Endothelial cell of umbilical vein (primary cell): ENCODE measurements at regions not wholly inside any gene's neighbourhood (a gene's known extent, or its start where the extent isn't known, plus 50 kb on each side); places are given as distances from the start of the nearest gene placed in this dataset.

Experiments used
- BruUV-seq: library from RNA; stranded (reverse); fragments of 400-500 nt; replicated peaks from 2 replicates; lab custom pipeline; 2021; lab: Mats Ljungman, UMichigan
- CTCF ChIA-PET: fragments of 300-600, 350-600 bp; sonication (Branson Sonifier 250); formaldehyde crosslinking; loops from one replicate; lab custom pipeline; 2021; ENCODE audit warnings: antibody characterized with exemption, inconsistent platforms; lab: Charles Lee
- POLR2A ChIA-PET: fragments of 300-600, 350-600 bp; sonication (Branson Sonifier 250); formaldehyde crosslinking; loops from one replicate; lab custom pipeline; 2021; ENCODE audit warnings: antibody characterized with exemption, inconsistent platforms; lab: Charles Lee
- DNase-seq: peaks from one replicate; pipeline ENCODE4 v3.0.0-alpha.2; 2011; ENCODE audit warnings: low read depth, low spot score
- FAIRE-seq: peaks from 2 replicates; lab custom pipeline; 2011; peaks lifted over from hg19 to GRCh38; lab: Jason Lieb, UNC
- H2AFZ ChIP-seq: 2 replicates; pipeline ENCODE4 v1.6.0; 2012; ENCODE audit warnings: low read depth, low read length, control low read depth, inconsistent platforms
- H3K27ac ChIP-seq: 2 replicates; pipeline ENCODE4 v1.5.1; 2011; ENCODE audit warnings: low read depth, mild to moderate bottlenecking, control low read depth, low read length, moderate library complexity; ENCODE audit not compliant: insufficient read depth
- H3K27me3 ChIP-seq, 2 experiments: 2 replicates each; pipeline versions ENCODE4 v1.6.0 to v1.6.1; 2011; ENCODE audit warnings: low read length in 2 of 2, mixed read lengths in 1 of 2; ENCODE audit not compliant: control insufficient read depth in 2 of 2, insufficient read depth in 2 of 2
- H3K36me3 ChIP-seq, 2 experiments: 2 replicates in 1 of 2; 3 replicates in 1 of 2; pipeline ENCODE4 v1.5.1; 2011; ENCODE audit warnings: low read length in 2 of 2, mild to moderate bottlenecking in 1 of 2, moderate library complexity in 1 of 2; ENCODE audit not compliant: control insufficient read depth in 2 of 2, insufficient read depth in 2 of 2; ENCODE audit errors: extremely low read depth in 1 of 2
- H3K4me1 ChIP-seq: 3 replicates; pipeline ENCODE4 v1.5.1; 2011; ENCODE audit warnings: mild to moderate bottlenecking, low read length; ENCODE audit not compliant: control insufficient read depth, insufficient read depth; ENCODE audit errors: extremely low read depth
- H3K4me2 ChIP-seq: 2 replicates; pipeline ENCODE4 v1.6.1; 2011; ENCODE audit warnings: low read length, control low read depth, mixed read lengths; ENCODE audit not compliant: insufficient read depth
- H3K4me3 ChIP-seq, 3 experiments: fragments of 200-600 bp in 1 of 3; sonication (generic), shearing (Covaris generic) in 1 of 3; replicated peaks in 1 of 3; 2 replicates each; pipeline ENCODE4 v1.5.1; 2011 to 2016; ENCODE audit warnings: control low read depth in 3 of 3, low read length in 3 of 3, mild to moderate bottlenecking in 2 of 3, inconsistent platforms in 1 of 3, low read depth in 1 of 3, moderate library complexity in 1 of 3; ENCODE audit not compliant: insufficient read depth in 1 of 3
- H3K79me2 ChIP-seq: 2 replicates; pipeline ENCODE4 v1.6.0; 2012; ENCODE audit warnings: low read length, inconsistent platforms; ENCODE audit not compliant: control insufficient read depth, insufficient read depth
- H3K9ac ChIP-seq: replicated peaks from 2 replicates; pipeline ENCODE3; 2011; ENCODE audit warnings: low read length, control low read depth; ENCODE audit not compliant: insufficient read depth; ENCODE audit errors: extremely low read depth
- H3K9me1 ChIP-seq: replicated peaks from 3 replicates; pipeline ENCODE4 v1.6.0; 2011; ENCODE audit warnings: mild to moderate bottlenecking, low read length; ENCODE audit not compliant: control insufficient read depth, insufficient read depth; ENCODE audit errors: extremely low read depth
- H3K9me3 ChIP-seq: replicated peaks from 2 replicates; pipeline ENCODE4 v1.5.1; 2012; ENCODE audit warnings: low read length, inconsistent platforms; ENCODE audit not compliant: control insufficient read depth, insufficient read depth
- H4K20me1 ChIP-seq: replicated peaks from 2 replicates; pipeline ENCODE3; 2011; ENCODE audit warnings: mild to moderate bottlenecking, low read length; ENCODE audit not compliant: control insufficient read depth, insufficient read depth; ENCODE audit errors: extremely low read depth
- EZH2 ChIP-seq: IDR thresholded peaks from 2 replicates; pipeline ENCODE4 v1.6.1; 2012; ENCODE audit warnings: borderline replicate concordance, low read depth, mild to moderate bottlenecking, moderate library complexity, low read length, inconsistent platforms; ENCODE audit not compliant: severe bottlenecking
- FOS ChIP-seq: IDR thresholded peaks from 2 replicates; pipeline ENCODE4 v1.6.1; 2011; ENCODE audit warnings: mild to moderate bottlenecking, low read length, moderate library complexity, borderline replicate concordance; ENCODE audit not compliant: insufficient read depth
- GATA2 ChIP-seq: IDR thresholded peaks from 2 replicates; pipeline ENCODE4 v1.7.0; 2011; ENCODE audit warnings: low read depth, mild to moderate bottlenecking, moderate library complexity, mixed read lengths, low read length; ENCODE audit not compliant: insufficient read length, insufficient read depth
- JUN ChIP-seq: IDR thresholded peaks from 2 replicates; pipeline ENCODE4 v1.6.1; 2011; ENCODE audit warnings: borderline replicate concordance, low read depth; ENCODE audit not compliant: insufficient read length, insufficient read depth
- MAX ChIP-seq: IDR thresholded peaks from 2 replicates; pipeline ENCODE4 v1.6.1; 2011; ENCODE audit not compliant: insufficient read depth, insufficient read length
- MYC ChIP-seq: IDR thresholded peaks from one replicate; pipeline ENCODE4 v1.6.1; 2011; ENCODE audit warnings: mild to moderate bottlenecking, low read depth, low read length
- POLR2A ChIP-seq: IDR thresholded peaks from 2 replicates; pipeline ENCODE4 v1.6.1; 2012; ENCODE audit warnings: low read depth, mild to moderate bottlenecking, control low read depth, low read length
- POLR2AphosphoS5 ChIP-seq: IDR thresholded peaks from 2 replicates; pipeline ENCODE4 v1.6.1; 2012; ENCODE audit warnings: low read depth, mild to moderate bottlenecking, control low read depth, low read length, moderate library complexity; ENCODE audit not compliant: insufficient read depth
- dilution Hi-C: fragments of 300-500 bp; cut with MboI; formaldehyde crosslinking; loops from one replicate; pipeline ENCODE4 v1.15.0; 2019; ENCODE audit warnings: low sequenced_read_pairs; ENCODE audit not compliant: extremely low pct_ligation_motif_present
- intact Hi-C: fragments of 100-400 bp; cut with micrococcal nuclease; formaldehyde crosslinking; loops from one replicate; pipeline ENCODE4 v1.10.0; 2022
- TF ChIP-seq, protein P1 (sequence below), 2 donors: IDR thresholded peaks; 1 replicate in 1 of 2; 2 replicates in 1 of 2; pipeline ENCODE4 v1.5.1; 2011; ENCODE audit warnings: low read length in 2 of 2, mild to moderate bottlenecking in 2 of 2, moderate library complexity in 2 of 2, control low read depth in 1 of 2, inconsistent platforms in 1 of 2, low read depth in 1 of 2; ENCODE audit not compliant: insufficient read depth in 1 of 2; ENCODE audit errors: extremely low read depth in 1 of 2

- Histone ChIP-seq H3K79me2 (no peaks in the 10 kb centered on the region), H2AFZ (no peak overlapping the region), H3K27me3 (peaks cover 0 to 2% of the 10 kb centered on the region in 2 experiments), H3K4me3 (no peak overlapping the region), H3K27ac (no peak overlapping the region), H4K20me1 (no peaks in the 10 kb centered on the region), H3K9me3 (no peaks in the 10 kb centered on the region), H3K36me3 (no peaks in the 10 kb centered on the region), H3K9me1 (no peaks in the 10 kb centered on the region), H3K9ac (no peak overlapping the region), H3K4me2 (no peak overlapping the region), H3K4me1 (no peaks in the 10 kb centered on the region)
- POLR2A ChIA-PET = no interaction called here
- CTCF ChIA-PET = no interaction called here
- FAIRE-seq (no peak), DNase-seq (no peak)
- no peak for TF ChIP-seq GATA2
- no peak for TF ChIP-seq EZH2
- dilution Hi-C loops = no loop called here
- BruUV-seq = no TSS peak
- intact Hi-C loops = no loop called here
Measured at GRCh38 chr2:176851889-176852483, 360.6 kb upstream of the HNRNPA3 start.

DNA sequence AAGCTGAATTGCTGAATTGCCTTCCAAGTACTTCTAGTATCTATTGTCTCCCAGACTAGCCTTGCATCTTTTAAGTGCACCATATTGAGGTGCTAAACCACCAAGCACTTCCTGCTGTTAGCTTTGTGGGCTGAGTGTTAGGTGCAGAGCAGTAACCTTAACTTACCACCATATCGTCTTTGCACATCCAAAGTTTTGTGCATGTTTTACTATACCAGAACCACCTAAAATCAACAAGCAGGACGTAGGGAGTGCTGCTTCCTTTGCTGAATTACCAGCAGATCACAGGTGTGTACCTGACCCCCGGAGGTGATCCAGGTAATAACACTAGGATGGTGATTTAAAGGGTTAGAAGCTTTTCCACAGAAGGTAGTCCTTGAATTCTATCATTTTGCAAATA lies 359.9 kb upstream of the HNRNPA3 start:
- H2AFZ ChIP-seq = no peak overlapping the region
- TF ChIP-seq FOS (no peak), POLR2AphosphoS5 (no peak), MYC (no peak), MAX (no peak), POLR2A (no peak), GATA2 (no peak), EZH2 (no peak), JUN (no peak)
- TF ChIP-seq, protein P1, sequence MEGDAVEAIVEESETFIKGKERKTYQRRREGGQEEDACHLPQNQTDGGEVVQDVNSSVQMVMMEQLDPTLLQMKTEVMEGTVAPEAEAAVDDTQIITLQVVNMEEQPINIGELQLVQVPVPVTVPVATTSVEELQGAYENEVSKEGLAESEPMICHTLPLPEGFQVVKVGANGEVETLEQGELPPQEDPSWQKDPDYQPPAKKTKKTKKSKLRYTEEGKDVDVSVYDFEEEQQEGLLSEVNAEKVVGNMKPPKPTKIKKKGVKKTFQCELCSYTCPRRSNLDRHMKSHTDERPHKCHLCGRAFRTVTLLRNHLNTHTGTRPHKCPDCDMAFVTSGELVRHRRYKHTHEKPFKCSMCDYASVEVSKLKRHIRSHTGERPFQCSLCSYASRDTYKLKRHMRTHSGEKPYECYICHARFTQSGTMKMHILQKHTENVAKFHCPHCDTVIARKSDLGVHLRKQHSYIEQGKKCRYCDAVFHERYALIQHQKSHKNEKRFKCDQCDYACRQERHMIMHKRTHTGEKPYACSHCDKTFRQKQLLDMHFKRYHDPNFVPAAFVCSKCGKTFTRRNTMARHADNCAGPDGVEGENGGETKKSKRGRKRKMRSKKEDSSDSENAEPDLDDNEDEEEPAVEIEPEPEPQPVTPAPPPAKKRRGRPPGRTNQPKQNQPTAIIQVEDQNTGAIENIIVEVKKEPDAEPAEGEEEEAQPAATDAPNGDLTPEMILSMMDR (IDR thresholded peaks at IDR 0.05; ENCODE audit: extremely low read depth in 1 of 2, insufficient read depth in 1 of 2, low read depth in 1 of 2, low read length in 2 of 2) = no peak
- no peak overlapping the region for H3K9ac ChIP-seq
- no peaks in the 10 kb centered on the region for H3K9me1 ChIP-seq
- H3K79me2 ChIP-seq = no peaks in the 10 kb centered on the region
- no peaks in the 10 kb centered on the region for H3K36me3 ChIP-seq
- BruUV-seq = no TSS peak
- intact Hi-C loops (no loop called here), dilution Hi-C loops (no loop called here)
- H3K4me3 ChIP-seq = no peak overlapping the region
- H3K27ac ChIP-seq = no peak overlapping the region
- H4K20me1 ChIP-seq = no peaks in the 10 kb centered on the region
- FAIRE-seq (no peak), DNase-seq (no peak)
- CTCF ChIA-PET = no interaction called here
- H3K27me3 ChIP-seq = peaks cover 0 to 2% of the 10 kb centered on the region in 2 experiments
- no peaks in the 10 kb centered on the region for H3K9me3 ChIP-seq
- H3K4me2 ChIP-seq = no peak overlapping the region
- POLR2A ChIA-PET = no interaction called here
- no peaks in the 10 kb centered on the region for H3K4me1 ChIP-seq
